GM18907 (cell line): ENCODE measurements at regions not wholly inside any gene's neighbourhood (a gene's known extent, or its start where the extent isn't known, plus 50 kb on each side); places are given as distances from the start of the nearest gene placed in this dataset.
"Not testable (repeated sequence)": the region's sequence is repeated elsewhere in the genome, so short reads cannot be mapped to it uniquely, and the experiment has no call there.

Experiments
- ATAC-seq: cut with Tn5 transposase; IDR thresholded peaks from one replicate; pipeline ENCODE4 v1.9.1; 2021; ENCODE audit warnings: mild to moderate bottlenecking, moderate library complexity; ENCODE audit not compliant: unreplicated experiment

DNA sequence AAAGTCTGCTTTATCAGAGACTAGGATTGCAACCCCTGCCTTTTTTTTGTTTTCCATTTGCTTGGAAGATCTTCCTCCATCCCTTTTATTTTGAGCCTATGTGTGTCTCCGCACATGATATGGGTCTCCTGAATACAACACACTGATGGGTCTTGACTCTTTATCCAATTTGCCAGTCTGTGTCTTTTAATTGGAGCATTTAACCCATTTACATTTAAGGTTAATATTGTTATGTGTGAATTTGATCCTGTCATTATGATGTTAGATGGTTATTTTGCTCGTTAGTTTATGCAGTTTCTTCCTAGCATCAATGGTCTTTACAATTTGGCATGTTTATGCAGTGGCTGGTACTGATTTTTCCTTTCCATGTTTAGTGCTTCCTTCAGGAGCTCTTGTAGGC lies 84.0 kb upstream of the B3GAT1 start:
- ATAC-seq: not testable (repeated sequence)

DNA sequence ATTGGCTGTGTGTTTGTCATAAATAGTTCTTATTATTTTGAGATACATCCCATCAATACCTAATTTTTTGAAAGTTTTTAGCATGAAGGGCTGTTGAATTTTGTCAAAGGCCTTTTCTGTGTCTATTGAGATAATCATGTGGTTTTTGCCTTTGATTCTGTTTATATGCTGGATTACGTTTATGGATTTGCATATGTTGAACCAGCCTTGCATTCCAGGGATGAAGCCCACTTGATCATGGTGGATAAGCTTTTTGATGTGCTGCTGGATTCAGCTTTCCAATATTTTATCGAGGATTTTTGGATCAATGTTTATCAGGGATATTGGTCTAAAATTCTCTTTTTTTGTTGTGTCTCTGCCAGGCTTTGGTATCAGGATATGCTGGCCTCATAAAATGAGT lies 82.4 kb upstream of the B3GAT1 start:
- not testable (repeated sequence) for ATAC-seq

DNA sequence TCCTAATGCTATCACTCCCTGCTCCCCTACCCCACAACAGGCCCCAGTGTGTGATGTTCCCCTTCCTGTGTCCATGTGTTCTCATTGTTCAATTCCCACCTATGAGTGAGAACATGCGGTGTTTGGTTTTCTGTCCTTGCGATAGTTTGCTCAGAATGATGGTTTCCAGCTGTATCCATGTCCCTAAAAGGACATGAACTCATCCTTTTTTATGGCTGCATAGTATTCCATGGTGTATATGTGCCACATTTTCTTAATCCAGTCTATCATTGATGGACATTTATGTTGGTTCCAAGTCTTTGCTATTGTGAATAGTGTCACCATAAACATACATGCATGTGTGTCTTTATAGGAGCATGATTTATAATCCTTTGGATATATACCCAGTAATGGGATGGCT lies 80.4 kb upstream of the B3GAT1 start:
- not testable (repeated sequence) for ATAC-seq

DNA sequence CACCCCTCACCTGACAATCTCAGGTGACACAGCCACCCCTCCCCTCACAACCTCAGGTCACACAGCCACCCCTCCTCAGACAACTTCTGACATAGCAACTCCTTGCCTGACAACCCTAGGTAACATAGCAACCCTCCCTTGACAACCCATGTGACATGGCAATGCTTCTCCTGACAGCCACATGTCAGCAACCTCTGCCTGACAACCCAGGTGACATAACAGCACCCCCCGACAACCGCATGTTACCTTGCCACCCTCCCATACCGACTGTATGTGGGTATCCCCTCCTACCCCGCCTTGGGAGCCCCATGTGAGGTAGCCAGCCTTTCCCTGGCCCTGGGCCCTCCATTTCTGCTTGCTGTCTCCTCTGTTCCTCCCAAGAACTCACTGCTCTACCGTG lies 77.7 kb upstream of the B3GAT1 start:
- ATAC-seq: no peak

DNA sequence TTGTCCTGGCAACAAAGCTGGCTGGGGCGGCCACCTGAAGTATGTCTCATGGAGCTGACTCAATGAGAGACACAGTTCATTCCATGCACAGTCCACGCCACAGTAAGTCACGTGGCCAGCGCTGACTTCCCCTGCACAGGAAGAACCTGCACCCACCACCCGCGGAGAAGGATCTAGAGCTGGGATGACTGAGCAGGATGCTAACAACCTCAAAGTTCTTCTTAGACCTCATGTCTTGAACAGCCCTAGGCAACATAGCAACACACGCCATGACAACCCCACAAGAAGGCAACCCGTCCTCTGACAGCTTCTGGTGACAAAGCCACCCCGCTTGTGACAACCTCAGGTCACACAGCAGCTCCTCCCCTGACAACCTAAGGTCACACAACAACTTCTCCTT lies 76.9 kb upstream of the B3GAT1 start:
- ATAC-seq: no peak

DNA sequence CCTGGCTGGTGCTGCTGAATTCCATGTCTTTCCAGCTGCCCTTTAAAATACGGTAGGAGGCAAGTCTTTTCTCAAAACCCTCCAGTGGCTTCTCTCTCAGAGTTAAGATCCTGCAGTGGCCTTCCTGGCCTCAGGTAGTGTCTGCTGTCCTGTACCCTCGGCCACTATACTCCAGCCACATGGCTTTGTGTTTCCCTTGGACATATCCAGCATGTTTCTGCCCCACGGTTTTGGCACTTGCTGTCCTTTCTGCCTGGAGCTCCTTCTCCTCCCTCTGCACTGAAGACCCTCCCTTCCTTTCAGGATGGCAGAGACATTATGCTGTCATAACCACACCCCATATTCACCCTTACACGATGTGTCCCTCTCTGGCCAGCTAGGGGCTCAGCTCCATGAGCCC lies 76.5 kb upstream of the B3GAT1 start:
- ATAC-seq: no peak

GRCh38 chr11:134487696-134488095 lies 75.7 kb upstream of the B3GAT1 start:
- no peak for ATAC-seq

DNA sequence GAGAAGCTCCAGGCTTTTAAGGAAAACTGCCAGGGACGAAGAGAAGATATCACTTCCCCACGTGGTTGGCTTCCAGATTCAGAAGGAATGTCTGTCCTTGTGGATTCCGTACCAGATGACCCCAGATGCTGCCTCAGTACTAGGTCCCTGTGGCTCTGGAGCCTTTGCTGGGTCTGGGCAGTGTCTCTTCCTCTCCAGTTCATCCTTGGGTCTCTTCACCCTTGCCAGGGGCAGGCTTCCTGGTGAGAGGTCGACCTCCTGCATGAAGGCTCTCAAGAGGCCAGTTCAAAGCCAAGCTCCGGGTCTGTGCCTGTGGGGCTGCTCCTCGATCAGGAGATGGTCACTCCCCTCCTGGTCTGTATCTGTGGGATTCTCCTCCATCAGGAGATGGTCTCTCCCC lies 74.7 kb upstream of the B3GAT1 start:
- ATAC-seq: no peak

DNA sequence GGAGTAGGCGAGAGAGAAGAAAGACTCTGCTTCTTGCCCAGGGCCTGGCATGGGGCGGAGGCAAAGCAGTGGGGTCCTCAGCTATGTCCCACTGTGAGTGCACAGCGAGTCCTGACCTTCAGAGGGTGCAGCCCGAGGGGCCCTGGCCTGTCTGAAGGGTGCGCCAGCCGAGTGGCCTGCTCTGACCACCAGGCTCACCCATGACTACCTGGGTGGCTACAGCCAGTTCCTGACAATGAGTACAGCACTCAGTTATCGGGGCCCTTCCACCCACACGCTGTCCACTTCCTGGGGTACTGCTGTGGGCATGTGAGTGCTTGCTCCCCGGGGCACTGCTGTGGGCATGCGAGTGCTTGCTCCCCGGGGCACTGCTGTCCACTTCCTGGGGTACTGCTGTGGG lies 74.1 kb upstream of the B3GAT1 start:
- ATAC-seq: no peak

GRCh38 chr11:134485316-134485715 lies 73.3 kb upstream of the B3GAT1 start:
- no peak for ATAC-seq

DNA sequence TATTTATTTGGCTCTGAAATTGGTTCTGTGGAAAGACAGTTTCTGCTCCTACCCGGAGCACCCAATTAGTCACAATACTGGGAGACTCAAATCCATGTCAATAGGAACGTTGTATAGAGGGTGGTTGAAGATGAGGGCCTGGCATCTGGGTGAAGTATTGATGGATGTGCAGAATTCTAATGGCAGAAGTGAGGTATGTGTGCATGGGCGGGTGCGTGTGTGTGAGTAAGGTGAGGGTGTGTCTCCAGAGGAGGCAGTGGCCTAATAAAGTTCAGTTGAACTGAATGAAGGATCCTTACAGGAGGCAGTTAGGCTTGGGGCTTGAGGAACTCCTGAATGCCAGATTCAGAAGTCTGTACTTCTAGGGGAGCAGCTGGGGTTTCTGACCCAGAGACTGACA lies 71.8 kb upstream of the B3GAT1 start:
- ATAC-seq: no peak

GRCh38 chr11:134483291-134483690 lies 71.2 kb upstream of the B3GAT1 start:
- no peak for ATAC-seq

- ATAC-seq: no peak
These were observed 70.8 kb upstream of the B3GAT1 start for GRCh38 chr11:134482865-134483264.

- no peak for ATAC-seq
These were observed 70.0 kb upstream of the B3GAT1 start for GRCh38 chr11:134481933-134482527.

DNA sequence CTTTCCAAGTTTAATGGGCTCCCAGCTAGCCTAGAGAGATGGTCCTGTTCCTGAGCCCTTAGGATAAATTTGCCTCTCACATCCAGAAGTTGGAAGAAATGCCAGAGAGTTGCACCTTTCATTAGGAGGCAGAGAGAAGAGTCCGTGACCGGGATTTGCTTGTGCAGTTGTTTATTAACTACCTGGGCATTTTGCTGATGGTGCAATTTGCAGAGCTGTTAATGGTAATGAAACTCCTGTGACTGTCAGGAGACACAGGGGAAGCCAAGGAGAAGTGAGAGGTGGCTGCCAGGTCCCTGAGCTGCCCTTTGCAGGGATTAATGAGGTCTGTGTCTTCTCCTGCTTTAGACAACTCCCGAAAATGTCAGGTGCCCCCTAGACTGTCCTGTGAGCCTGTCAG lies 69.1 kb upstream of the B3GAT1 start:
- no peak for ATAC-seq

DNA sequence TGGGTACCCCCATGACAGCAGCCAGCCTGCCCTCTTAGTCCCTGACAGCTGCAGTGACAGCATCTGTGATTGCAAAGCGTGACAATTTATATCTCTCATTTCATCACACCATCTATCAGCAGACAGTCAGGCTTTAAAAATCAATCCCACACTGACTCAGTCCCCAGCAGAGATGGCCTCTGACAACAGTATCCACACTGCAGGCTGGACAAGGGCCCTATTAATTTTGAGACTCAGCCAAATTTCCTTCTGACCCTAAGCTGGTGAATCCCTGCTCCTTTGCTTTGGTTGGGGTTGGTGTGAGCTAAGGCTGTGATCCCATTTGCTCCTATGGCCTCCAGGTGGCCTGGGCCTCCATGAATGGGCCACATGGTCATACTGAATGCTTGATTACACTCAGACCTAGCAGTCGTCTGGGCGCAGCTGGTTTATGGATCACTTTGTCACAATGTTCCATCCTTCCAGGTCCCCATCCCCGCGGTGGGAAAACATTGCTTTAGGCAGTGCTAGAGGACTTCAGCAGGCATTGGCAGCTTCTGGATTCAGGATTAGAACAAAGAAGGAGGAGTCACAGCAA lies 68.2 kb upstream of the B3GAT1 start:
- no peak for ATAC-seq

GRCh38 chr11:134479206-134480135 lies 67.4 kb upstream of the B3GAT1 start:
- no peak for ATAC-seq

DNA sequence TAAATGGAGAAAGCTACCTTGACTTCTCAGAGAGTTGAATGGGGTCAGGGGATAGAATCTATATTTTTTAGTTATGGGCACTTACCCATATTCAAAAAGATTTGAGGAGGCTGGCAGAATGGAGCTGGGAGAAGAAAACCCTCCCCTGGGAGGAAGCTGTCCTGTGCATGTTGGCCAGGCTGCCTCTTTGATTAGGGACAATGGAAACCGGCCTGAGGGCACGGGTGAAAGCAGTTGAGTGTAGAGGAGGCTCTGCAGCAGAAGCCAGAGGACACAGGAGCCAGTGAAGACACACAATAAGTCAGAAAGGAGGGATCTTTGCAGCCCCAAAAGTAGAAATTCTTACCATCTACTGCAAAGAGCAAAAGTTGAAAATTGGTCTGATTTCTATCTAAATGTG lies 66.6 kb upstream of the B3GAT1 start:
- ATAC-seq: no peak

DNA sequence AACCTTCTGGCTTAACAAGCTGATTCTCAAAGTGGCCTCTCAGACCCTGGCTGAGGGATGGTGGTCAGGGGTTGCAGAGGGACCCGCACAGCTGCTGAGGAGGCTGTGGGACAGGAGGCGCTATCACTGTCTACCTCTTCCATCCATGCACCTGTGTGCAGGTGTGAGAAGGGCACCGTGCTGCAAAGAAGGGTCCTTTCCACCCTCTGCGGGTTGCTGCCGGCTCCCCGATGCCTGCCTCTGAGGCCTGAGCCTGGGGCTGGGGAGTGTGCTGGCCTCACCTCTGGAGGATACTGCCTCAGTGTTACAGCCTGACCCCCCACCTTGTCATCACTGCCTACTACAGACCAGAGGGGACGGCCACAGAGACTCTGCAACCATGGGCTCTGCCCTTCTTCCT lies 66.1 kb upstream of the B3GAT1 start:
- ATAC-seq: no peak

- ATAC-seq: no peak
These were observed 65.4 kb upstream of the B3GAT1 start for GRCh38 chr11:134477486-134477885.

GRCh38 chr11:134476435-134477021 lies 64.5 kb upstream of the B3GAT1 start:
- no peak for ATAC-seq

DNA sequence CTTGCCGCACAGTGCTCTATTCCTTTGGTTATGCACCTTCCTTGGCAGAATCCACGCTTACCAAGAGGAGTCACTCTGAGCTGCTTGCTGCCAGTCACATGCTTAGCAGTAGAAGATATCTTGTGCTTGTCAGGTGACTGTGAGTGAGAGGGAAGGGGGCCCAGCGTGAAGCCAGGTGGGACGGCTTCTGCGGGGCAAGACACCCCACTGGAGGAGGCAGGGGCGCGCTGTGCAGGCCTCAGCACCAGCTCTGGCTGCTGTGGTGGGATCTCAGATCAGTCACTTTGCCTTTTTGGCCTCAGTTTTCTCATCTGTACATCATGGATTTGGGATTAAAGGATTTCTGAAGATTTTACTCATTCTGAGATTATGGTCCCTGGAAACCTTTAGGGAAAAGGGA lies 63.9 kb upstream of the B3GAT1 start:
- ATAC-seq: no peak
